Neural progenitor cell (in vitro differentiated cells): ENCODE measurements at regions not wholly inside any gene's neighbourhood (a gene's known extent, or its start where the extent isn't known, plus 50 kb on each side); places are given as distances from the start of the nearest gene placed in this dataset.

Experiments
- CTCF ChIP-seq: fragments of 200-600 bp; sonication (generic); IDR thresholded peaks from 2 replicates; pipeline ENCODE4 v1.5.1; 2017; ENCODE audit warnings: antibody characterized with exemption, mild to moderate bottlenecking
- EZH2 ChIP-seq: fragments of 200-600 bp; sonication (generic); IDR thresholded peaks from 2 replicates; pipeline ENCODE4 v1.6.1; 2017; ENCODE audit warnings: antibody characterized with exemption, mild to moderate bottlenecking, moderate library complexity
- EZH2phosphoT487 ChIP-seq: fragments of 200-600 bp; sonication (generic); IDR thresholded peaks from 2 replicates; pipeline ENCODE4 v1.6.1; 2017; ENCODE audit warnings: antibody characterized with exemption

- TF ChIP-seq CTCF: no peak
- TF ChIP-seq EZH2: no peak
- no peak for TF ChIP-seq EZH2phosphoT487
These were observed 145.4 kb upstream of the GOLIM4 start for GRCh38 chr3:168241156-168241555.
